Adrenal gland (tissue), 9 donors: ENCODE measurements at regions not wholly inside any gene's neighbourhood (a gene's known extent, or its start where the extent isn't known, plus 50 kb on each side); places are given as distances from the start of the nearest gene placed in this dataset.

Experiments
- DNase-seq, 7 donors: peaks; one replicate each; pipeline ENCODE4 v3.0.0-alpha.2; 2019 to 2020
- H3K27ac ChIP-seq, 5 donors: fragments of 200-600 bp; sonication (generic) in 4 of 5; 1 replicate in 3 of 5; 2 replicates in 2 of 5; pipeline versions ENCODE4 v1.5.1 to v1.8.0; 2016 to 2020; ENCODE audit warnings: mild to moderate bottlenecking in 1 of 5
- H3K27me3 ChIP-seq: fragments of 200-600 bp; 2 replicates; pipeline ENCODE4 v1.8.0; 2021
- H3K36me3 ChIP-seq, 2 donors: fragments of 200-600 bp; replicated peaks in 1 of 2; 1 replicate in 1 of 2; 2 replicates in 1 of 2; pipeline versions ENCODE4 v1.5.1 to v1.8.0; 2018 to 2022
- H3K4me1 ChIP-seq, 2 donors: fragments of 200-600 bp; replicated peaks in 1 of 2; 1 replicate in 1 of 2; 2 replicates in 1 of 2; pipeline versions ENCODE4 v1.5.1 to v1.8.0; 2018 to 2021
- H3K4me3 ChIP-seq, 4 donors: fragments of 200-600 bp; sonication (generic) in 3 of 4; one replicate each; pipeline ENCODE4 v1.5.1; 2016 to 2018
- H3K9me3 ChIP-seq, 3 donors: fragments of 200-600 bp; sonication (generic) in 1 of 3; replicated peaks in 1 of 3; 1 replicate in 2 of 3; 2 replicates in 1 of 3; pipeline versions ENCODE4 v1.5.1 to v1.8.0; 2016 to 2021
- CTCF ChIP-seq, 6 experiments: fragments of 450-650 bp in 4 of 6; fragments of 200-600 bp in 2 of 6; sonication (generic) in 1 of 6; IDR thresholded peaks; 1 replicate in 5 of 6; 2 replicates in 1 of 6; pipeline versions ENCODE4 v1.5.1 to v1.8.0; 2016 to 2021; ENCODE audit warnings: antibody characterized with exemption in 6 of 6, mild to moderate bottlenecking in 2 of 6, moderate library complexity in 1 of 6
- POLR2A ChIP-seq, 2 donors: fragments of 450-650 bp; IDR thresholded peaks; one replicate each; pipeline ENCODE4 v1.6.1; 2017; ENCODE audit warnings: antibody characterized with exemption in 2 of 2, mild to moderate bottlenecking in 2 of 2, moderate library complexity in 1 of 2
- WGBS, 4 donors: extraction: QIAGEN DNeasy Blood & Tissue Kit in 2 of 4; methylation state at CpG; one replicate each; pipeline versions ENCODE4 v1.1.5 to v1.1.7; 2013 to 2017; 5-methylcytosine and 5-hydroxymethylcytosine counted together
- intact Hi-C, 2 donors: fragments of 100-400 bp; cut with DNase I; formaldehyde crosslinking; loops; one replicate each; pipeline versions ENCODE4 v1.14.1 to v1.15.0; 2022 to 2023
- donor health status: healthy with polysubstance abuse.
- donor health status: Bipolar disorder and iron deficiency.
- donor health status: DM: yes; HTN: yes; CAD: no.
- donor health status: DM: no; HTN: no; CAD: no.
- donor health status: DM: no; HTN: no; CAD: no.

- Histone ChIP-seq H3K36me3 (no peaks in the 10 kb centered on the region), H3K27ac (no peak overlapping the region), H3K27me3 (no peaks in the 10 kb centered on the region), H3K4me1 (no peaks in the 10 kb centered on the region), H3K4me3 (no peak overlapping the region), H3K9me3 (no peaks in the 10 kb centered on the region)
- TF ChIP-seq CTCF (IDR thresholded peaks at IDR 0.05) (no peak), POLR2A (IDR thresholded peaks at IDR 0.05) (no peak)
- 26 to 36% (median 30%) methylated on average over 4 of the region's 4 CpGs for WGBS, 4 donors
- intact Hi-C loops: no loop called here
- no peak for DNase-seq
Measured at GRCh38 chr9:100852088-100852487, 176.4 kb upstream of the PLPPR1 start.

GRCh38 chr9:100856238-100856637 is 172.3 kb upstream of the PLPPR1 start:
- no peaks in the 10 kb centered on the region for H3K27me3 ChIP-seq
- H3K9me3 ChIP-seq: no peaks in the 10 kb centered on the region
- DNase-seq: no peak
- TF ChIP-seq CTCF (IDR thresholded peaks at IDR 0.05) (no peak), POLR2A (IDR thresholded peaks at IDR 0.05) (no peak)
- no peaks in the 10 kb centered on the region for H3K4me1 ChIP-seq
- H3K36me3 ChIP-seq: no peaks in the 10 kb centered on the region
- no peak overlapping the region for H3K4me3 ChIP-seq
- 39 to 50% (median 41%) methylated on average over 3 of the region's 3 CpGs for WGBS, 4 donors
- no peak overlapping the region for H3K27ac ChIP-seq
- intact Hi-C loops: no loop called here

- intact Hi-C loops: no loop called here
- no peak for DNase-seq
- TF ChIP-seq POLR2A (IDR thresholded peaks at IDR 0.05): no peak
- TF ChIP-seq CTCF (IDR thresholded peaks at IDR 0.05): no peak
- H3K27ac ChIP-seq: no peak overlapping the region
- no peaks in the 10 kb centered on the region for H3K27me3 ChIP-seq
- no peaks in the 10 kb centered on the region for H3K4me1 ChIP-seq
- no peak overlapping the region for H3K4me3 ChIP-seq
- 60 to 74% (median 68%) methylated on average over 3 of the region's 3 CpGs for WGBS, 4 donors
- no peaks in the 10 kb centered on the region for H3K9me3 ChIP-seq
- no peaks in the 10 kb centered on the region for H3K36me3 ChIP-seq
Measured at GRCh38 chr9:100865111-100865510, 163.4 kb upstream of the PLPPR1 start.

- WGBS, 4 donors: 61 to 76% (median 73%) methylated on average over 4 of the region's 4 CpGs
- no peak for DNase-seq
- H3K4me1 ChIP-seq: no peaks in the 10 kb centered on the region
- no peak overlapping the region for H3K27ac ChIP-seq
- H3K9me3 ChIP-seq: no peaks in the 10 kb centered on the region
- no peaks in the 10 kb centered on the region for H3K36me3 ChIP-seq
- H3K4me3 ChIP-seq: no peak overlapping the region
- TF ChIP-seq CTCF (IDR thresholded peaks at IDR 0.05) (no peak), POLR2A (IDR thresholded peaks at IDR 0.05) (no peak)
- H3K27me3 ChIP-seq: no peaks in the 10 kb centered on the region
- intact Hi-C loops: no loop called here
Measured at GRCh38 chr9:100865648-100866047, 162.9 kb upstream of the PLPPR1 start.
